ENCODE measurements at regions not wholly inside any gene's neighbourhood (a gene's known extent, or its start where the extent isn't known, plus 50 kb on each side); places are given as distances from the start of the nearest gene placed in this dataset.

DNA sequence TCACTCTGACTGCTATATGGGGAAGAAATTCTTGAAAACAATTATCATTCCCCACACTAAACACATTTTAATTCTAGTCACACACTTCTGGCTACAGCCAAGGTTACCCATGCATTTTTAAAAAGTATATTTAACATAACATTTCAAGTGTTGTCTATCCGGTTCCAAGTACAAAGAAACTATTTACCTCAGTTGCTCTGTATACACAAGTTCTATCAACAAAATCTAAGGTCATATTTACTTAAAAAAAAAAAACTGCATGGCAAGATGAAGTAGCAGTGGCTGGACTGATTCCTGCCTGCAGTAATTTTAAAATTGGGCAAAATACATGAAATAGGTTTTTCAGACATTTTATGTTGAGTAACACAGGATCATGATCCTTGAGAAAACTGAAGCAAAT, 155.9 kb upstream of the TOM1L1 start:
- H3K4me3 ChIP-seq (ENCODE audit: low read depth, low read length): no peak overlapping the region
- no peak for DNase-seq (ENCODE audit: low read depth, low spot score)
- in situ Hi-C loops (cut with HindIII; ENCODE audit: low sequenced_read_pairs): no loop called here
- TF ChIP-seq, protein P1, sequence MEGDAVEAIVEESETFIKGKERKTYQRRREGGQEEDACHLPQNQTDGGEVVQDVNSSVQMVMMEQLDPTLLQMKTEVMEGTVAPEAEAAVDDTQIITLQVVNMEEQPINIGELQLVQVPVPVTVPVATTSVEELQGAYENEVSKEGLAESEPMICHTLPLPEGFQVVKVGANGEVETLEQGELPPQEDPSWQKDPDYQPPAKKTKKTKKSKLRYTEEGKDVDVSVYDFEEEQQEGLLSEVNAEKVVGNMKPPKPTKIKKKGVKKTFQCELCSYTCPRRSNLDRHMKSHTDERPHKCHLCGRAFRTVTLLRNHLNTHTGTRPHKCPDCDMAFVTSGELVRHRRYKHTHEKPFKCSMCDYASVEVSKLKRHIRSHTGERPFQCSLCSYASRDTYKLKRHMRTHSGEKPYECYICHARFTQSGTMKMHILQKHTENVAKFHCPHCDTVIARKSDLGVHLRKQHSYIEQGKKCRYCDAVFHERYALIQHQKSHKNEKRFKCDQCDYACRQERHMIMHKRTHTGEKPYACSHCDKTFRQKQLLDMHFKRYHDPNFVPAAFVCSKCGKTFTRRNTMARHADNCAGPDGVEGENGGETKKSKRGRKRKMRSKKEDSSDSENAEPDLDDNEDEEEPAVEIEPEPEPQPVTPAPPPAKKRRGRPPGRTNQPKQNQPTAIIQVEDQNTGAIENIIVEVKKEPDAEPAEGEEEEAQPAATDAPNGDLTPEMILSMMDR (IDR thresholded peaks at IDR 0.05; ENCODE audit: low read depth, low read length): no peak

DNA sequence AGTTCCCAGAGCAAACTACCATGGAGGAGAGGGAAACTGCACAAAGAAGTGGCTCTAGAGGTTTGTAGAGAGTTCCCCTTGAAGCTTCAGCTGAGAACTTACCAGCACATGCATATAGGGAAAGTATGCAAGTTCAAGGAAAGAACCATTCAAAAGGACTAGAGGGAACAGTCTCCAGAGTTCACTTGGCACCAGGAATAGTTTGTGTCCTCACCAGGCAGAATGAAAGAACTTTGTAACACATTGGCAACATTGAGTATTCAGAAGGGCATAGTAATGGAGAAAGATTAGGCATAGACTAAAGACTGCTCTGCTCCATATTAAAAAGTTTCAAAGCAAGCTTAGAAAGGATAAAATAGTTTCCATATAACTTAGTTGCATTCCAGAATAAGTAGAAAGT, 155.4 kb upstream of the TOM1L1 start:
- DNase-seq (ENCODE audit: low read depth, low spot score): no peak
- in situ Hi-C loops (cut with HindIII; ENCODE audit: low sequenced_read_pairs): no loop called here
- TF ChIP-seq, protein P1 (IDR thresholded peaks at IDR 0.05; ENCODE audit: low read depth, low read length): no peak
- H3K4me3 ChIP-seq (ENCODE audit: low read depth, low read length): no peak overlapping the region

DNA sequence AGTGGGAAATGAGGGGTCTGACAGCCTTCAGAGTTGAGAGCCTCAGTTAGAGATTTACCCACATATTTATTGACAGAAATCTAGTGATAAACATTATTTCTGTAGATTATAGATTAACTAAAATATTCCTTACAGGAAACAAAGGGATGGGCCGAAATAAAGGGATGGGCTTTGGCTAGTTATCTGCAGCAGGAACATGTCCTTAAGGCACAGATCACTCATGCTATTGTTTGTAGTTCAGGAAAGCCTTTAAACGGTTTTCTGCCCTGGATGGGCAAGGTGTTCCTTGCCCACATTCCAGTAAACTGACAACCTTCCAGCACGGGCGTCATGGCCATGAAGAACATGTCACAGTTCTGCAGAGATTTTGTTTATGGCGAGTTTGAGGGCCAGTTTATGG, 154.8 kb upstream of the TOM1L1 start:
- in situ Hi-C loops (cut with HindIII; ENCODE audit: low sequenced_read_pairs): no loop called here
- H3K4me3 ChIP-seq (ENCODE audit: low read depth, low read length): no peak overlapping the region
- TF ChIP-seq, protein P1 (IDR thresholded peaks at IDR 0.05; ENCODE audit: low read depth, low read length): no peak
- no peak for DNase-seq (ENCODE audit: low read depth, low spot score)

DNA sequence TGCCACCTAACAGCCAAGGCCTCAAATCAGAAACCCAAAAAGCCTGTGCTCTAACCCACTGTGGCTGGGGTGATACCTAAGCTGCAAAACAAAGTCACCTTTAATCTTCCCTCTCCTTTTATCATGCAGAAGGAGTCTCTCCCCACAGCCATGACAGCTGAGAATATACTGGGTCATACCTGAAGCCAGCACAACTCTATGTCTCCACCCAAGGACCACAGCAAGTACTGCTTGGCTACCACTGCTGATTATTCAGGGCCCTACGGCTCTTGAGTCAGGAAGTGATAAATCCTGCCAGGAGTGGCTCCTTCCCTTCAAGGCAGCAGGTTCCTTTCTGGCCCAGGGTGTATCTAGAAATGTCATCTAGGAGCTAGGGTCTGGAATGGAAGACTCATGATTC, 151.5 kb upstream of the TOM1L1 start:
- TF ChIP-seq, protein P1 (IDR thresholded peaks at IDR 0.05; ENCODE audit: low read depth, low read length): no peak
- H3K4me3 ChIP-seq (ENCODE audit: low read depth, low read length): no peak overlapping the region
- DNase-seq (ENCODE audit: low read depth, low spot score): no peak
- in situ Hi-C loops (cut with HindIII; ENCODE audit: low sequenced_read_pairs): no loop called here

DNA sequence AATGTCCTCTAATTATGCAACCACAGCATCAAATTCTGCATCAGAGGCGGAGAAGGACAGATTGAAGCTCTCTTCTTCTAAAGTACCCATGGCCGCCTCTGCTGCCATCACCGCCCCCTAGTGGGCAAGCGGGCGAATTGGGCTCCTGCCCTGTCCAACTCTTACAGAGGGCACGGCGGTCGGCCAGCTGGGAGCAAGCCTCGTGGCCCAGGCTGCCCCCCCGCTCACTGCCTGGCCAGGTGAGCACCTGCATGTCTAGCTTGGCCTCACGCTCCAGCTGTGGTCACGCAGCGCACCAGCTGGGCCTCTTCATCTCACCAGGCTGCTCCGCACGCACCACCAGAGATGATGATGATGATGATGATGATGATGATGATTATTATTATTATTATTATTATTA, 146.1 kb upstream of the TOM1L1 start:
- TF ChIP-seq, protein P1 (IDR thresholded peaks at IDR 0.05; ENCODE audit: low read depth, low read length): no peak
- in situ Hi-C loops (cut with HindIII; ENCODE audit: low sequenced_read_pairs): no loop called here
- no peak overlapping the region for H3K4me3 ChIP-seq (ENCODE audit: low read depth, low read length)
- no peak for DNase-seq (ENCODE audit: low read depth, low spot score)

DNA sequence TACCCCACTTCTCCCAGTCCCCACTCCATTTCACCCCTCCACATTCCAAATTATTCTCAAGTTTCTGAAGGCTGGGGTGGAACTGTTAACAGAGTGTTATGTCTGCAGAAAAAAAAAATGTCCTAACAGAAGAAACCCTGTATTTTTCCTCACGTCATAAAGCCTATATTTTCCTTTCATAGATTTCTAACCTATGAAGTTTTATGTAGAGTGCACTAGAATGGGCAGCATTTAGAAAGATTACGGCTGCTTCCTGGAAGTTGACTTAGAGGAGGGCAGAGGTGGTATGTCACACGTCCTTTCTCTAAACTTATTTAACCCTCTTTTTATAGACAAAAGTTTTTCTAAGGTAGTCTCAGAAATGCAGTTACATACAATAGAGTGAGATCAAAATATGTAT, 139.8 kb upstream of the TOM1L1 start:
- TF ChIP-seq, protein P1 (IDR thresholded peaks at IDR 0.05; ENCODE audit: low read depth, low read length): no peak
- DNase-seq (ENCODE audit: low read depth, low spot score): no peak
- H3K4me3 ChIP-seq (ENCODE audit: low read depth, low read length): no peak overlapping the region
- in situ Hi-C loops (cut with HindIII; ENCODE audit: low sequenced_read_pairs): no loop called here

DNA sequence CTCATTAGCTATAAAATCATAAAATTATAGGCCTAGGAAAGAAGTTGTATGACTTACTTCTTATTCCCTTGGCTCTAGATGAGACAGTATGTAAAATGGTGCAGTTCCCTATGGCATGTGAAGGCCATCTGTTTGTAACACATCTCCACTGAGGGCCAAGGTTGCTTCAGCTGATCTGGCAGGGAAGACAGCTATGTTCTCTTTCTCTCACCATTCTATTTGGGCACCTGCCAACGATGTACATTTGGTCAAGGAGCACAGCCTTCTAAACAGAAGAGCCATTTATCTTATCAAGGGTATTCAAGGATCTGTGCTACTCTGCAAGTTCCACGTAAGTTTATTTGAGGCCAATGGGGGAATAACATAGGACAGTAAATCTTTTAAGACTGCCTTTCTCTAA, 129.8 kb upstream of the TOM1L1 start:
- DNase-seq (ENCODE audit: low read depth, low spot score): no peak
- in situ Hi-C loops (cut with HindIII; ENCODE audit: low sequenced_read_pairs): no loop called here
- no peak overlapping the region for H3K4me3 ChIP-seq (ENCODE audit: low read depth, low read length)
- TF ChIP-seq, protein P1 (IDR thresholded peaks at IDR 0.05; ENCODE audit: low read depth, low read length): no peak

Data from astrocyte of the spinal cord (primary cell).